Inferior parietal cortex (tissue), 1 donor: ENCODE measurements at regions not wholly inside any gene's neighbourhood (a gene's known extent, or its start where the extent isn't known, plus 50 kb on each side); places are given as distances from the start of the nearest gene placed in this dataset.

ENCODE experiments used
- DNase-seq: peaks from one replicate; pipeline ENCODE4 v3.0.0-alpha.2; 2016; ENCODE audit errors: extremely low spot score

DNA sequence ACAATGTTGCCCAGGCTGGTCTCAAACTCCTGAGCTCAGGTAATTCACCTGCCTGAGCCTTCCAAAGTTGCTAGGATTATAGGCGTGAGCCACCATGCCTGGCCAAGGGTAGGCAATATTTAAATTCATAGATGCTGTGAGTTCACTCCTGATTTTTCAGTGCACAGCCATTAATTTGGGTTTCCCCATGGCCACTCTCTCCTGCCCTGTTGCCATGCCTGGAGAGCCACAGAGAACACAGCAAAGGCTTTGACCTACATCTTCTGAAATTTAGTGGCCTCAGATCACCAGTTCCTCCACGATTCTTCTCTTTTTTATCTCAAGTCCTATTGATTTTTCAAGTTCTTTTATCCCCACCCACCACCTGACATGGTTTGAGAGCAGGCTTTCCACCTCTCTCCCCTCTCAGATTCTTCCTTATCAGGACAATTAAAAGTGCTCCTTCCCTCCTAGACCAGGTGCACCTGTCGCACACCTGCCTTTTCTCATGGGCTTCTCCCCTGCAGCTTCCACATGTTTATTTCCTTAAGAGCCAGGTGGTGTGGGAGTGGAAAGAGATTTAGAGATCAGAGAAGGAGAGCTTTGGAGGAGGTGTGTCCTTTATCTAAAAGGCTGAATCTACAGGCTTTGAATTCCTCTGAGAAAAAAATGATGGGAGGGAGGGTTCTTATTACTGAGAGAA is 123.8 kb downstream of the ADRA2A start:
- DNase-seq, result no peak

DNA sequence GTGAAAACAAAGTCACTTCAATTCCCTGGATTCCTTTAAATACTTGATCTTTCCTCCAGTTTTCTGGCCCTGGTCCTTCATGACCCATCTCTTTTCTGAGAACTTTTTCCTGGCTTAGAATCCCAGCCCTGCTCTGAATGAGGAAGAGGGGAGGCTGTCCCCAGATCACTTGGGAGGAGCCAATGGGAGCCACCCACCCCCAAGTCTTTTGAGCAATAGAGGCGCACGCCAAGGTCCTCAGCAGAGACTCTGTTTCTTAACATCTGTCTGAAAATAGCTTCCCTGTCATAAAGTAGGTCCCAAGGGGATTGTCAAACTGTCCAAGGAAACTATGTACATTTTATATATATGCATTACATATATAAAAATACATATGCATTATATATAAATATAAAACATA is 126.8 kb downstream of the ADRA2A start:
- no peak for DNase-seq

- DNase-seq, result no peak
These were observed 128.0 kb downstream of the ADRA2A start for GRCh38 chr10:111204838-111205237.

DNA sequence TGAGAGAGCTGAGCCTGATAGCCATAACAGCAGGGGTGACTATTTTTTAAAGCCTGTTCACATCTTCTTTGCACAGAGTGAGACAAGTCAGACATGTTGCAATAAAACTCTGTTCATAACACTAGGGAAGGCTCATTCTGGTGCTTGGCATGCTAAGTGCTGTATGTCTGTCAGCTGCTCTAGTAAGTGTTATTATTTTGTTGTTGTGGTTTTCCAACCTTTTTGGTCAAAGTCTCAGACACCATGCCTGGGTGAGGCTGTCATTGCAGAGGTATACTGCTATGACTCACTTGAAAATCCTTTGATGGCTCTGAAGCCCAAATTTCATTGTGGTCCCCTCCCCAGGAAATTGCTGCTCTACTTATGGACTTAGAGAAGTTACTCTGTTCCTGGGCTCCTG is 129.7 kb downstream of the ADRA2A start:
- DNase-seq, result no peak

DNA sequence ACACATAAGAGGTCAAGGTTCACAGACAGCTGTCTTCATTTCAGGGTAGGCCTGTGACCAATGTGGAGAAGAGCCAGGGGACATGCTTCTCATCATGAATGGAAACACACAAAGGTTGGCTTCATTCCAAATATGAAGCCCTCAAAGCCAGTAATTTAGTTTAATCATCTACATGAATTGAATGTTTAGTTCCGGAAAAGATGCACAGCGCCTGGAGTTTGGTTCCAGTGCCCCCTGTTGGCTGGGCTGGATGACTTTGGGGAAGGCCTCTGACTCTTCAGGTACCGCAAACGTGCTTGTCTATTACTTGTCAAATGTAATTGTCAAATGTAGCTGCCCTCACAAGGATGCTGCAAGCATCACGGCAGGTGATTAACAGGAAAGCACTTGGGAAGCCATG is 130.7 kb downstream of the ADRA2A start:
- no peak for DNase-seq

GRCh38 chr10:111208951-111209350 is 132.1 kb downstream of the ADRA2A start:
- no peak for DNase-seq

GRCh38 chr10:111209692-111210091 is 132.9 kb downstream of the ADRA2A start:
- no peak for DNase-seq

DNA sequence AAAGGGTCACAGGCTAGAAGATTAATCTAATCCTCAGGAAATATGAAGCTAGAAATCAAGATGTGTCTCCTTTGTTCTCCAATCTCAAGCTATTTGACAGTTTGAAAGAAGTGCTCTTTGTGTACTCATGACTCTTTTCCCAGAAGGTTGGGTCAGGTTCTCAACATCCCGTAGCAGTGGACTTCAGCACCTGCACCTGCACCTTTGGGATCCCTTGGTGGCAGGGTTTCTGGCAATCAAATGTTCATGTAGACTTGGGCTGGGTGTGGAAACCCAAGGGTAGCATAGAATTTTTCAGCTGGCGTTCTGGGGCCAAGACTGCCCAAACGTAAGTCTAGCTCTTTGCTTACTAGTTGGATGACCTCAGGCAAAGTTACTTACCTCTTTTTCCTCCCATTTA is 134.4 kb downstream of the ADRA2A start:
- DNase-seq, result no peak

- DNase-seq, result no peak
These were observed 134.9 kb downstream of the ADRA2A start for GRCh38 chr10:111211706-111212105.

DNA sequence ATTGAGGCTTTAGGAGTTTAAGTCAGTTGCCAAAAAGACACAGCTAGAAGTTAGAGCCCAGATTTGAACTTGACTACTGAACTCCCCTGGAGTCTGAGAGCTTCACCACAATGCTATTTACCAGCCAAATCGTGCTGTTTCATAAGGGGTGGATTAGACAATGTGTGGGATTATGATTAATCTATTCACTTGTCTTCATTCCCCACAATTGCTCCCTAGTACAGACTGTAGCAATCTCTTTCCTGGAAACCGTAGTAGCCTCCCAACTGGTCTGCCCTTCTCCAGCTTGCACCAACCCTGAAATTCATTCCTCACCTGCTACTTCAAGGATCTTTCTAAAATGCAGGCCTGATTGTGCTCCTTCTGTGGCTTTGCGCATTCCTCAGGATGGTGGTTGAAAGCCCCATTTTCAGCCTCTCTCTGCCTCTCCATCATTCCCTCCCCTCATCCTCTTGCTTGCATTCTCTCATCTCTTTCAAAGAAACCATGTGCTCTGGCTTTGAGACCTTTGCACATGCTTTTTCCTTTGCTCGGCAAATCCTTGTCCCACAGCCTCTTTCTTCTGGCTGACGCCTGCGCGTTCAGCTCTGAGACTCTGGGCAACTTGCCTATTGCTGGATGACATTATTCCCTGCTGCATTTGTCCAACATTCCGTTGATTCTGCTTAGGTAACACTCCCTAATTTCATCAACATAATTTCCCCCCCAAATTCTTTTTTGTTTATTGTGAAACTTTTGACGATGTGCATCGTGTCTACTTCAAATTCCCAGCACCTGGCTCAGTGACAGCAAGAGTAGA is 145.1 kb downstream of the ADRA2A start:
- no peak for DNase-seq

GRCh38 chr10:111222961-111223360 is 146.1 kb downstream of the ADRA2A start:
- no peak for DNase-seq

- DNase-seq, result no peak
These were observed 154.9 kb downstream of the ADRA2A start for GRCh38 chr10:111231779-111232178.

DNA sequence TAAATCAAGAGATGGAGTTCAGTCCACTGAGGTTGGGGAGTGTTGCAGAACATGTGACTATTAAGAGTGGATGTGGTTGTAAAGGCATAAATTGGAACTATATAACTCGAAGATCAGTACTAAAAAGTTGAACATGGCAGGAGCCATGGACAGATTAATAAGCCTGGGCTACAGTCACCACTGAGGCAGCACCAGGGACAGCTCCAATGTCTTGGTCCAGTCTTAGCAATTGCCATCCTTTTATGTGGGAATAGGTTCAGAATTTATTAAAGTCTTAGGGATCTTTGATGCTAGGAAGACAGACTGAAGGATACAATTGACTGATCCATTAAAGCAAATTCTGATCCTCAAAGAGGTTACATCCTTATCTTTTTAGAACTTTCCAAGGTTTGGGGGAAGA is 156.6 kb downstream of the ADRA2A start:
- no peak for DNase-seq

- DNase-seq, result no peak
These were observed 157.5 kb downstream of the ADRA2A start for GRCh38 chr10:111234234-111234913.

GRCh38 chr10:111234914-111235302 is 158.1 kb downstream of the ADRA2A start:
- DNase-seq, result no peak

DNA sequence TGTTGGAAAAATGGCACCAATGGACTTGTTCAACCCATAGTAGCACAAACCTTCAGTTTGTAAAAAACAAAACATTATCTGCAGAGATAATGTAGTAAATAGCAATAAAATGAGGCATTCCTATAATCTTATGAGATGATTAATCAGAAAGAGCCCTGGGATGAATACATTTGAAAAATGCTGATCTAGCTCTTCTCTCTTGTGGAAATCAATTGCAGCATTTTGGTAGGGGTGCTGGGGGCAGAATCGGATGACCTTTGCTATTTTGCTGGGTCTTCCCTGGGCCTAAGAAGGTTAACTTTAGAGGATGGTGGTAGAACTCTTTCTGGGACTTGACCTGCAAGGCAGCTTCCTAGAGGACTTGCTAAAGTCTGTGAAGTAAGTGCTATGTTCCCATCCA is 163.5 kb downstream of the ADRA2A start:
- no peak for DNase-seq

DNA sequence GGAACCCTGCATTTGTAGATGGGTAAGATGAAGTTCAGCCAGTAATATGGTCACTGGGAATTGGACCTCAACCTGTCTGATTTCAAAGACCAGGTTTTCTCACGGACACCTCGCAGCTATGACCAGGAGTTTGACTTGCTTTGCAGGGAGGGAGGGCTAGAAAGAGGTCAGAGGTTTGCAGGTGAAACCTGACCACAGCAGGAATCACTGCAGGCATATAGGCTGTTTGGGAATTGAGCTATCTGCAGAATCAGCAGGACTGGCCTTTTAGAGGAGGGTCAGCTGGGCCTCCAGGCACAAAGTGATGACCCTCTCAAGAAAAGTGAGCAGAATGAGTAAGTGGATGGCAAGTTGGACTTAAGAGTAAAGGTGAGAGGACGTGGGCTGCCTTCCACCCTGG is 166.3 kb downstream of the ADRA2A start:
- DNase-seq, result no peak

DNA sequence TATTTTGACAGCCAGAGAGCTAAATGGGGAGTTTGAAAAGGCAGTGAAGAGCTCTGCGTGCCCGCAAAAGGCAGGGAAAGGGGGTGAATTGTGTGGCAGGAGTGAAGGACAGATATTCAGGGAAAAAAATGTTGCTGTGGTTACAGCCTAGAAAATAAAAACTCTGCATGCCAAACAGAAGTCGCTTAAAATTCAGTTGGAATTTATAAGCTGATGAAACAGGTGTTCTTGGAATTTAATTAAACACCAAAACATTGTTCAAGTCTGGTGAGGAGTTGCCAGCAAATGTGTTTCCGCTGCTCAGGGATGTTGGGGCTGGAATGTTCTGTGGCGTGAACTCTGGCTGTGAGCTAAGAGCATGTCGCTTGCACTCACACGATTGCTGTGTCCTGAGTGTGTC is 169.3 kb downstream of the ADRA2A start:
- DNase-seq, result no peak

DNA sequence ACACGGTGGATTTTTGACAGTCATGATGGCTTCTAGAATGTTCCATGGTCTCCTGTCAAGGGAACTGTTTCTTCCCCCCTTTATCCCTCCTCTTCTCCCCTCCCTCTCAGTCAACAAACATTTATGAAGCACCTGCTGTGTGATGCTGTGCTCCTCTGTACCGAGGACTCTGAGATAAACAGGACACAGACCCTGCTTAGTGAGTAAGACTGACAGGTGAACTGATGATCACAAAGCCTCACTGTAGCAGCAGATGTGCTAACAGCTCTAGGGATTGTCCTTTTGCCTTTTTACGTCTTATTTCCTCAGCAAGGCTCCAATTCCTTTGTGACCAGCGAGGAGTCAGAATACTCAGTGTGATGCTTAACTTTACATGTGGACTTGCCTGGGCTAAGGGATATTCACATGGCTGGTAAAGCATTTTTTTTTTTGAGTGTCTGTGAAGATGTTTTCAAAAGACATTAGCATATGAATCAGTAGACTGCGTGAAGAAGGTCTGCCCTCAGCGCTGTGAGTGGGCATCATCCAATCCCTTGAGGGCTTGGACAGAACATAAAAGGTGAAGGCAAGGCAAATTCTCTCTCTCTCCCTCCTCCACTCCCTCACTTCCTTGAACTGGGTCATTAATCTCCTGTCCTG is 170.1 kb downstream of the ADRA2A start:
- DNase-seq, result no peak

DNA sequence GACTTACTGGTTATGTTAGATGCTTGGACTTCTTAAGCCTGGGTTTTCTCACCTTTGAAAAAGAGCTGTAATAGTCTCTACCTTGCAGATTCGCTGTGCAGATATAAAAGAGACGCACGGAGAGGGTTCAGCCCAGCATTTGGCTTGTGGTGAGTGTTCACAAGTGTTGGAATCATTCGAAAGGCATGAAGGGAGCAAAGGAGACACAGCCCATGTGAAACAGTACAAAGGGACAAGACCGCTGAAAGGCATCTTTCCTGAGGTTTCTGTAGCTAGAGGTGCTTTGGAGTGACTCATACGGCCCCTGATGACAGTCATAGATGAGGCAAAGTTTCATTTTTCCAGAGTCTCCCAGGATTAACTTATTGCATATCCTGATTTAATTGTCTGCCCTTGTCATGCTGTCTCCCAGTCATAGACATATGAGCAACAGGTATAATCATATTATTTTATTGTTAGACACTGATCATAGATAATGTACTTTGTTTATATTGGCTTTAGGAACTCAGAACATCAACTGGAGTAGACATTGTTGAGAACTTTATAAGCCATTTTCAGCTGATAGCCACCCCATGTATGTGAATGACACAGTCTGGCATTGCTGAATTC is 171.1 kb downstream of the ADRA2A start:
- no peak for DNase-seq

DNA sequence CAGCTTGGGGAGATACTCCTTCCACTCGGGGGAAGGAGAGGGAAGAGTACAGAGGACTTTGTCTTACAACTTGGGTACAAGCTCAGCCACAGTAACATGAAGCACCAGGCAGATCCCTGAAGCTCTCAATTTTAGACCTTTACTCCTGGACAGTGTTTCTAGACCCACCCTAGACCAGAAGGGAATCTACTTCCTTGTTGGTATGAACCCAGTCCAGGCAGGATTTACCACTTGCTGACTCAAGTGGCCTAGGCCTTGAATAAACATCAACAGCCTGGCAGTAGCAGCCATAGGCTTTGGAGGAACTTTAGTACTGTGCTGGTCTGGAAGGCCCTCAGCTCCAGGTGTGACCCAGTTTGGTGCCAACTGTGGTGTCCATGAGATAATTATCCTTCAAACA is 173.1 kb downstream of the ADRA2A start:
- DNase-seq, result no peak

DNA sequence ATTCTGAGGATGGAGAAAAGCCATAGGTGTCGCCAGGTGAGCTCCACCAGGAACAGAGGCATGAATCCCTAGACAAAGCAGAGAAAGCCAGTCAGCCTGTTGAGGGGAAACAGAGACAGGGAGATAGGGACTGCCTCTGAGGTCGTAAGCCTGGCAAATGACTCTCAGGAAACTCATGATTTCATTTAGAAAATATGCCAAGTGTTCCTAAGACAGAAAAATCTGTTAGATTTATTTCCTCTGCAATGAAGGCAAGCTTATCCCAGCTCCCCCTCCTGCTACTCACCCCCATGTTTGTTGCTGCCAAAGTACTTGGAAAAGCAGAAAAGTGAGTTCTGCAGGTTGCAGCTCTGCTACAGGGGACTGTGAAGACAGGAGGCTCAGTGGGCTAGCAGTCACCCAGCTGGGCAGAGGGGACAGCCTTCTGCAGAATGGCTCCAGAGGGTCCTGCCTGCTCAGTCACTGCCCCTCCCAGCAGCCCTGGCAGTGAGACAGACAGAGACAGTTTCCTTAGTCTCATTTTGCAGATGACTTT is 184.3 kb downstream of the ADRA2A start:
- DNase-seq, result no peak
